ENCODE measurements at regions not wholly inside any gene's neighbourhood (a gene's known extent, or its start where the extent isn't known, plus 50 kb on each side); places are given as distances from the start of the nearest gene placed in this dataset.

- FAIRE-seq (no peak), DNase-seq (ENCODE audit: low read depth, low spot score) (no peak)
- H3K9me1 ChIP-seq (ENCODE audit: control insufficient read depth, extremely low read depth, insufficient read depth, low read length): no peaks in the 10 kb centered on the region
- no peak overlapping the region for H2AFZ ChIP-seq (ENCODE audit: control insufficient read depth, low read length)
- TF ChIP-seq CTCF (optimal IDR thresholded peaks at IDR 0.05 in 1 of 3, IDR thresholded peaks at IDR 0.05 in 1 of 3, conservative IDR thresholded peaks at IDR 0.05 in 1 of 3; ENCODE audit: extremely low read depth in 1 of 3, insufficient read depth in 2 of 3, low read length in 3 of 3): no peak
- H3K27ac ChIP-seq (ENCODE audit: control insufficient read depth, insufficient read depth, low read length): no peak overlapping the region
- no peak overlapping the region for H3K4me2 ChIP-seq (ENCODE audit: control insufficient read depth, extremely low read depth, insufficient read depth, low read depth, low read length)
- H3K4me1 ChIP-seq (ENCODE audit: control insufficient read depth, extremely low read depth, insufficient read depth, low read length): peaks cover 3% of the 10 kb centered on the region
- no peaks in the 10 kb centered on the region for H3K36me3 ChIP-seq (ENCODE audit: control insufficient read depth in 2 of 2, extremely low read depth in 1 of 2, insufficient read depth in 2 of 2, low read length in 2 of 2)
- no peaks in the 10 kb centered on the region for H3K9me3 ChIP-seq (ENCODE audit: control insufficient read depth, low read depth, low read length)
- H3K4me3 ChIP-seq (ENCODE audit: control insufficient read depth in 2 of 3, extremely low read depth in 1 of 3, insufficient read depth in 2 of 3, low read depth in 1 of 3, low read length in 3 of 3): no peak overlapping the region
- no peak overlapping the region for H3K9ac ChIP-seq (ENCODE audit: control insufficient read depth, extremely low read depth, insufficient read depth, low read length)
- dilution Hi-C loops (cut with MboI; ENCODE audit: extremely low pct_ligation_motif_present, low sequenced_read_pairs): no loop called here
- H3K79me2 ChIP-seq (ENCODE audit: control insufficient read depth, insufficient read depth, low read length): no peaks in the 10 kb centered on the region
- H4K20me1 ChIP-seq (ENCODE audit: control insufficient read depth, extremely low read depth, insufficient read depth, low read length): no peaks in the 10 kb centered on the region
- H3K27me3 ChIP-seq (ENCODE audit: control insufficient read depth, extremely low read depth, insufficient read depth, low read length): no peaks in the 10 kb centered on the region
These were observed 1131.0 kb downstream of the TAF11L14 start for GRCh38 chr5:18765304-18765703.

GRCh38 chr5:18771097-18771610 is 1136.9 kb downstream of the TAF11L14 start:
- H3K9me3 ChIP-seq (ENCODE audit: control insufficient read depth, low read depth, low read length): no peaks in the 10 kb centered on the region
- dilution Hi-C loops (cut with MboI; ENCODE audit: extremely low pct_ligation_motif_present, low sequenced_read_pairs): no loop called here
- no peaks in the 10 kb centered on the region for H4K20me1 ChIP-seq (ENCODE audit: control insufficient read depth, extremely low read depth, insufficient read depth, low read length)
- H3K4me2 ChIP-seq (ENCODE audit: control insufficient read depth, extremely low read depth, insufficient read depth, low read depth, low read length): no peak overlapping the region
- no peak overlapping the region for H2AFZ ChIP-seq (ENCODE audit: control insufficient read depth, low read length)
- no peaks in the 10 kb centered on the region for H3K79me2 ChIP-seq (ENCODE audit: control insufficient read depth, insufficient read depth, low read length)
- H3K4me1 ChIP-seq (ENCODE audit: control insufficient read depth, extremely low read depth, insufficient read depth, low read length): no peaks in the 10 kb centered on the region
- H3K9ac ChIP-seq (ENCODE audit: control insufficient read depth, extremely low read depth, insufficient read depth, low read length): no peak overlapping the region
- peak; percentile 5 for FAIRE-seq
- no peaks in the 10 kb centered on the region for H3K9me1 ChIP-seq (ENCODE audit: control insufficient read depth, extremely low read depth, insufficient read depth, low read length)
- H3K27me3 ChIP-seq (ENCODE audit: control insufficient read depth, extremely low read depth, insufficient read depth, low read length): no peaks in the 10 kb centered on the region
- TF ChIP-seq CTCF (optimal IDR thresholded peaks at IDR 0.05 in 1 of 3, IDR thresholded peaks at IDR 0.05 in 1 of 3, conservative IDR thresholded peaks at IDR 0.05 in 1 of 3; ENCODE audit: extremely low read depth in 1 of 3, insufficient read depth in 2 of 3, low read length in 3 of 3): no peak
- TF ChIP-seq EZH2 (IDR thresholded peaks at IDR 0.05; ENCODE audit: low read length): no peak
- H3K27ac ChIP-seq (ENCODE audit: control insufficient read depth, insufficient read depth, low read length): no peak overlapping the region
- no peak overlapping the region for H3K4me3 ChIP-seq (ENCODE audit: control insufficient read depth in 2 of 3, extremely low read depth in 1 of 3, insufficient read depth in 2 of 3, low read depth in 1 of 3, low read length in 3 of 3)
- H3K36me3 ChIP-seq (ENCODE audit: control insufficient read depth in 2 of 2, extremely low read depth in 1 of 2, insufficient read depth in 2 of 2, low read length in 2 of 2): no peaks in the 10 kb centered on the region
- DNase-seq (ENCODE audit: low read depth, low spot score): no peak
